A673 (cell line): ENCODE measurements at regions not wholly inside any gene's neighbourhood (a gene's known extent, or its start where the extent isn't known, plus 50 kb on each side); places are given as distances from the start of the nearest gene placed in this dataset.
"Not testable (repeated sequence)": the region's sequence is repeated elsewhere in the genome, so short reads cannot be mapped to it uniquely, and the experiment has no call there.

Experiments used
- BruUV-seq: library from RNA; stranded (reverse); fragments of 400-500 nt; replicated peaks from 2 replicates; lab custom pipeline; 2021; lab: Mats Ljungman, UMichigan
- CTCF ChIA-PET: fragments of 300-600 bp; sonication (Branson Sonifier 250); formaldehyde crosslinking; loops from one replicate; lab custom pipeline; 2022; ENCODE audit warnings: antibody characterized with exemption; lab: Charles Lee
- POLR2A ChIA-PET: fragments of 300-600 bp; sonication (Branson Sonifier 250); formaldehyde crosslinking; loops from one replicate; lab custom pipeline; 2022; ENCODE audit warnings: antibody characterized with exemption; ENCODE audit not compliant: low non-redundant PET; lab: Charles Lee
- DNase-seq: peaks from one replicate; pipeline ENCODE4 v3.0.0-alpha.2; 2015; ENCODE audit warnings: low spot score
- H3K27ac ChIP-seq: fragments of 200-600 bp; sonication (generic); 2 replicates; pipeline ENCODE4 v1.5.1; 2016; ENCODE audit warnings: mixed run types, low read depth, mild to moderate bottlenecking, mixed read lengths, antibody characterized with exemption, low read length; ENCODE audit not compliant: poor library complexity, severe bottlenecking
- H3K27me3 ChIP-seq: fragments of 200-600 bp; sonication (generic); replicated peaks from 2 replicates; pipeline ENCODE4 v1.6.1; 2017; ENCODE audit warnings: mixed run types, low read depth, mild to moderate bottlenecking, mixed read lengths, antibody characterized with exemption, low read length; ENCODE audit not compliant: insufficient read depth, poor library complexity
- H3K36me3 ChIP-seq: fragments of 200-600 bp; sonication (generic); 2 replicates; pipeline ENCODE4 v1.6.1; 2016; ENCODE audit warnings: mixed run types, mild to moderate bottlenecking, mixed read lengths, antibody characterized with exemption, low read length; ENCODE audit not compliant: insufficient read depth, poor library complexity, severe bottlenecking
- H3K4me1 ChIP-seq: fragments of 200-600 bp; sonication (generic); 2 replicates; pipeline ENCODE4 v1.6.1; 2017; ENCODE audit warnings: mixed run types, mild to moderate bottlenecking, mixed read lengths, antibody characterized with exemption, low read length; ENCODE audit not compliant: insufficient read depth, poor library complexity, severe bottlenecking
- H3K4me3 ChIP-seq: fragments of 200-600 bp; sonication (generic); 2 replicates; pipeline ENCODE4 v1.5.1; 2016; ENCODE audit warnings: low read depth, mixed run types, mild to moderate bottlenecking, mixed read lengths, low read length; ENCODE audit not compliant: poor library complexity, severe bottlenecking
- H3K9me3 ChIP-seq: fragments of 200-600 bp; sonication (generic); 2 replicates; pipeline ENCODE4 v1.6.1; 2016; ENCODE audit warnings: mixed run types, low read depth, mild to moderate bottlenecking, mixed read lengths, antibody characterized with exemption, low read length; ENCODE audit not compliant: poor library complexity, severe bottlenecking
- EZH2 ChIP-seq: fragments of 200-600 bp; sonication (generic); IDR thresholded peaks from 2 replicates; pipeline ENCODE4 v1.6.1; 2017; ENCODE audit warnings: borderline replicate concordance, low read depth, mild to moderate bottlenecking, mixed read lengths, antibody characterized with exemption, low read length; ENCODE audit not compliant: poor library complexity, severe bottlenecking
- intact Hi-C: fragments of 100-400 bp; cut with micrococcal nuclease; formaldehyde crosslinking; loops from one replicate; pipeline ENCODE4 v1.10.0; 2022; ENCODE audit not compliant: unreplicated experiment
- TF ChIP-seq, protein P1 (sequence below): fragments of 300-800, 200-600 bp; sonication (generic); conservative IDR thresholded peaks from 2 replicates; pipeline ENCODE4 v1.5.1; 2017; ENCODE audit warnings: low read depth, mild to moderate bottlenecking, antibody characterized with exemption, low read length, moderate library complexity, mixed read lengths

GRCh38 chr9:115814081-115814480 lies 339.5 kb upstream of the PAPPA start:
- Histone ChIP-seq H3K4me3 (no peak overlapping the region), H3K4me1 (no peaks in the 10 kb centered on the region), H3K27ac (no peak overlapping the region), H3K27me3 (no peaks in the 10 kb centered on the region), H3K36me3 (no peaks in the 10 kb centered on the region), H3K9me3 (no peaks in the 10 kb centered on the region)
- intact Hi-C loops = no loop called here
- DNase-seq = no peak
- no TSS peak for BruUV-seq
- ChIA-PET CTCF (no interaction called here), POLR2A (no interaction called here)
- TF ChIP-seq EZH2 = no peak
- TF ChIP-seq, protein P1, sequence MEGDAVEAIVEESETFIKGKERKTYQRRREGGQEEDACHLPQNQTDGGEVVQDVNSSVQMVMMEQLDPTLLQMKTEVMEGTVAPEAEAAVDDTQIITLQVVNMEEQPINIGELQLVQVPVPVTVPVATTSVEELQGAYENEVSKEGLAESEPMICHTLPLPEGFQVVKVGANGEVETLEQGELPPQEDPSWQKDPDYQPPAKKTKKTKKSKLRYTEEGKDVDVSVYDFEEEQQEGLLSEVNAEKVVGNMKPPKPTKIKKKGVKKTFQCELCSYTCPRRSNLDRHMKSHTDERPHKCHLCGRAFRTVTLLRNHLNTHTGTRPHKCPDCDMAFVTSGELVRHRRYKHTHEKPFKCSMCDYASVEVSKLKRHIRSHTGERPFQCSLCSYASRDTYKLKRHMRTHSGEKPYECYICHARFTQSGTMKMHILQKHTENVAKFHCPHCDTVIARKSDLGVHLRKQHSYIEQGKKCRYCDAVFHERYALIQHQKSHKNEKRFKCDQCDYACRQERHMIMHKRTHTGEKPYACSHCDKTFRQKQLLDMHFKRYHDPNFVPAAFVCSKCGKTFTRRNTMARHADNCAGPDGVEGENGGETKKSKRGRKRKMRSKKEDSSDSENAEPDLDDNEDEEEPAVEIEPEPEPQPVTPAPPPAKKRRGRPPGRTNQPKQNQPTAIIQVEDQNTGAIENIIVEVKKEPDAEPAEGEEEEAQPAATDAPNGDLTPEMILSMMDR = no peak

- H3K4me1 ChIP-seq = no peaks in the 10 kb centered on the region
- H3K9me3 ChIP-seq = no peaks in the 10 kb centered on the region
- no peak for DNase-seq
- CTCF ChIA-PET = no interaction called here
- intact Hi-C loops = no loop called here
- no peaks in the 10 kb centered on the region for H3K36me3 ChIP-seq
- H3K27me3 ChIP-seq = no peaks in the 10 kb centered on the region
- H3K27ac ChIP-seq = no peak overlapping the region
- no peak overlapping the region for H3K4me3 ChIP-seq
- no TSS peak for BruUV-seq
- POLR2A ChIA-PET = no interaction called here
- TF ChIP-seq EZH2 = no peak
- TF ChIP-seq, protein P1 = no peak
Measured at GRCh38 chr9:115815786-115816185, 337.8 kb upstream of the PAPPA start.

DNA sequence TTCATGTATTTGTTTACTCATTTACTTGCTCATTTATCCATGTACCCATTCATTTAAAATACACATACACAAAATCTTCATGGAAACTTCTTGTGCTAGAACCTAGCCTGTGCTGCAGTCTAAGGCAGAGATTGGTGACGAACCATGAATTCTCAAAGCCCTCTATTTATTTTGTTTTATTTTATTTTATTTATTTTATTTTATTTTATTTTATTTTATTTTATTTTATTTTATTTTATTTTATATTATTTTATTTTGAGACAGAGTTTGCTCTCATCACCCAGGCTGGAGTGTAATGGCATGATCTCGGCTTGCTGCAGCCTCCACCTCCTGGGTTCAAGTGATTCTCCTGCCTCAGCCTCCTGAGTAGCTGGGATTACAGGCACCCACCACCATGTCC lies 334.9 kb upstream of the PAPPA start:
- DNase-seq, CTCF ChIA-PET, H3K4me1 ChIP-seq, H3K4me3 ChIP-seq, intact Hi-C loops, H3K27ac ChIP-seq, H3K36me3 ChIP-seq, POLR2A ChIA-PET, H3K9me3 ChIP-seq, BruUV-seq, H3K27me3 ChIP-seq: not testable (repeated sequence)

DNA sequence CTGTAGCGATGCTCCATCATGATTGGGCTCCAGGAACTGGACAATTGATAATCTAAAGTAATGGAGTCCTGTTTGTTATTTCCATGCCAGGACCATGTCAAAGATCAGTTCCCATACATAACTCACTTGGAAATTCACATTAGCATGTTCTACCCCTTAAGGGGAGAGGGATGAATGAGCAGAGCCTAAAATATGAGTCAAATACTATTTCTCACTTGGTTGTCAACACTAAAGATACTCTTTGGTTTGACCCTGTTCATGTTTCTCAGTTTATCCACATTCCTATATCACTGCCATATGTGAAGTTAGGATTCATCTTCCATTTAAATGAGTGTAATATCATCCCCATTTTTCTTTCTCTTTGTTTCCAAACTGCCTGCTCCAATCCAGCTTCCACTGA lies 321.6 kb upstream of the PAPPA start:
- Histone ChIP-seq H3K27me3 (no peaks in the 10 kb centered on the region), H3K9me3 (peaks cover 12% of the 10 kb centered on the region), H3K4me1 (no peaks in the 10 kb centered on the region), H3K27ac (no peak overlapping the region), H3K4me3 (no peak overlapping the region), H3K36me3 (no peaks in the 10 kb centered on the region)
- DNase-seq = no peak
- ChIA-PET CTCF (no interaction called here), POLR2A (no interaction called here)
- BruUV-seq = no TSS peak
- TF ChIP-seq, protein P1 = no peak
- TF ChIP-seq EZH2 = no peak
- intact Hi-C loops = no loop called here
